ENCODE measurements at regions not wholly inside any gene's neighbourhood (a gene's known extent, or its start where the extent isn't known, plus 50 kb on each side); places are given as distances from the start of the nearest gene placed in this dataset.
A peak's percentile ranks its signal among the peaks of the same experiment; 100 is the strongest.
"Not testable (repeated sequence)": the region's sequence is repeated elsewhere in the genome, so short reads cannot be mapped to it uniquely, and the experiment has no call there.

DNA sequence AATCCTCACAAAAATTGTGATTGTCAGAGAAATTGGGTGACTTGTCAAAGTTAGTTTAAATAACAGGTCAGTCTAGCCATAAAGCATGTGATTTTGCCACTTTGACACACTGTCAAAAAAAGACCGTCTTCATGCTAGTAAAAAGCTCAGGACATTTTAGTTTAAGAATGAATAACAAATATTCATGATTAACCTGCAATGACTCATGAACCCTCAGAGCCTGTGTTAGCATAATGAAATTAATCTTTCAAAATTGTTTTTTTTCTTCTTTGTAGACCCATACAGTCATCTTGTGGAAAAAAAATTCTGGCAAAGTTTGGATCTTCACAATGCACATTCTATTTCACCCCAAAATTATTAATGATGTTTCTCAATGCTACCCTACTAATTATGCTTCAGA is 255.2 kb upstream of the POT1 start:
- DNase-seq (ENCODE audit: low read depth in 4 of 4, low spot score in 3 of 4): no peak

DNA sequence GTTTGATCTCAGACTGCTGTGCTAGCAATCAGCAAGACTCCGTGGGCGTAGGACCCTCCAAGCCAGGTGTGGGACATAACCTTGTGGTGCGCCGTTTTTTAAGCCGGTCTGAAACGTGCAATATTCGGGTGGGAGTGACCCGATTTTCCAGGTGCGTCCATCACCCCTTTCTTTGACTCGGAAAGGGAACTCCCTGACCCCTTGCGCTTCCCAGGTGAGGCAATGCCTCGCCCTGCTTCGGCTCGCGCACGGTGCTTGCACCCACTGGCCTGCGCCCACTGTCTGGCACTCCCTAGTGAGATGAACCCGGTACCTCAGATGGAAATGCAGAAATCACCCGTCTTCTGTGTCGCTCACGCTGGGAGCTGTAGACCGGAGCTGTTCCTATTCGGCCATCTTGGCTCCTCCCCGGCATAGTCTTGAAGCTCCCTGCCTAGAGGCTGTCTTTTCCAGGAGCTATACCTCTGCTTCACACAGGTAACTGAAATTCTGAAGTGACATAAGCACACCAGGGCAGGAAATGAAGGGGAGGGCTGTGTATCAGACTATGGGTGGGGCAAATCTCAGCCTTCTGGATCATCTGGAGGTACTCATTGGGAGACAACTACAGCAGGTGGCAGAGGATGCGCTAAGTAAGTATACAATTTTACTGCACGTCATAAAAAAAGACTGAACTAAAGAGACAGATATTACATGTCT is 252.1 kb upstream of the POT1 start:
- DNase-seq (ENCODE audit: low read depth in 4 of 4, low spot score in 3 of 4): not testable (repeated sequence)

DNA sequence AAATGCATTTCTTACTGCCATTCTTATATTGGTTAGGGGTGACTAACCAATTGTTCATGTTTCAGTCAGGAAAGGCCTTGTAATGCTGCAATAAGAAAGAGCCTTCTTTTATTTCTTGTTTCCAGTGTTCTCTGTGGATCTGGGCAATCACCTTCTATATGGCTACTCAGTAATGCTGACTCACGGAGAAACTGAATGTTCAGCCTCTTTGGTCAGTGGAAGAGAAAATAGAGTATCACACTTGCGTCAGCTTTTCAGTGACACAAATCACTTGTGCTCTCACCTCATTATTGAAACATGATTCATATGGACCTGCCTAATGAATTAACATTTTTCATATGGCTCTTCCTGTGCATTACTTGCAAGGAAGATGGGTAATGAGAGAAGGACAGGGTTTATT is 243.9 kb upstream of the POT1 start:
- DNase-seq (ENCODE audit: low read depth in 4 of 4, low spot score in 3 of 4): no peak

DNA sequence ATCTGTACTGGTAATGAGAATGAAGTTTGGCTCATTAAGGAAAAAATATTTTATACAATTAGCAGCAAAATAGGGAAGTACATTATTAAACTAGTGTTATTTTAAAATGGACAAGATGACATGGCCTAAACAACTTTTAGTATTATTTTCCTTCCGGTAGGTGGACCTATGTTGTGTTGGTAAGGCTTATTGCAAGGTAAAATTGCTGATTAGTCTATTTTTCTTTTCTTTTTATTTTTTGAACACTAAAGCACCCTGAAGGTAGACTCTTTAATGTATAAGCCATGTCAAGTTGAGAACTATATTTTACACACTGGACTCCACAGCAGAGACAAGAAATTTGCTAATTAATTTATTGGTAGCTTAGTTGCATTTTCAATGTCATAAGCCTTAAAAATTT is 239.5 kb upstream of the POT1 start:
- no peak for DNase-seq (ENCODE audit: low read depth in 4 of 4, low spot score in 3 of 4)

DNA sequence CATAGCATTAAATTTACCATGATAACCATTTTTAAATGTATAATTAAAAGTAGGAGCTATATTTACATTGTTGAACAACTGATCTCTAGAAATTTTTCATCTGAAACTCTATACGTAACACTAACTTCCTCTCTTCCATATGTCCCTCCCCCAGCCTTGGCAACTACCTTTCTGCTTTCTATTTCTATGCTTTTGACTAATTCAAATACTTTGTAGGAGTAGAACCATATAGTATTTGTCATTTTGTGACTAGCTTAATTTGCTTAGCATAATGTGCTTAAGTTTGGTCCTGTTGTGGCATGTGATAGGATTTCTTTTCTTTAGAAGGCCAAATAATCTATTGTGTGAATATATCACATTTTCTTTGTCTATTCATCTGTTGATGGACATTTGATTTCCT is 225.3 kb upstream of the POT1 start:
- DNase-seq (ENCODE audit: low read depth in 4 of 4, low spot score in 3 of 4): no peak

DNA sequence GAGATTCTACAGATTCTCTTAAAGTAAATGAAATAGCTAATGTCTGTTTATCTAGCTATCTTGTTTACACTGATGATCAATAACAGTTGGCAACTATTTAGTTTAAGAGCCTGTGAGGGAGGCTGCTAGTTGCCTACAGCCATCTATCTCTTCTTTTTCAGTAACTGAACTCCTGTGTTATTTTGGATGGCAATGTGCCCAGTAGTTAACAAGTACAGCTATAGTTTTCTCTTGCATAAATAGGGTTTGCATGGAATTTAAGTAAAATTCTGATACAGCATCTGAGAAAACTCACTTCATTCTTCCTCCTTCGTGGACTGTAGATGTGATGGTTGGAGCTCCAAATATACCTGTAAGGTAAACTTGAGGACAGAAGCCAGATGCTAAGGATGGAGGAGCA is 219.5 kb upstream of the POT1 start:
- DNase-seq (ENCODE audit: low read depth in 4 of 4, low spot score in 3 of 4): no peak

DNA sequence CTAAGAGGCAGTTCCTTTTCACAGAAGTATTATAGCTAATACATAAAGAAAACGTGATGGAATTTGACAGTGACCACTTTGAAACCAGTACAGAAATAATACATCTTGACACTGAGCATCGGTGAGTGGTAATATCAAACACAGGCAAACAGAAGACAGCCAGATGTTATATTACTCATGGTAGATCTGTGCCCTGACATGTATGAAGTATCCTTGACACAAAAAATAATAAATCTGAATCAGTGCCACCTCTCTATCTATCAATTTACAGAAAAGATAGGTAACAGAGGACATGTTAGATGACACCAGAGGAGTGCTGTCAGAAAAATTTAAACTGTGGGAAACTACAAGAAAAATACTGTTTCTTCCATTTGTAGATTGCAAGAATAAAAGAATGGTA is 217.4 kb upstream of the POT1 start:
- no peak for DNase-seq (ENCODE audit: low read depth in 4 of 4, low spot score in 3 of 4)

DNA sequence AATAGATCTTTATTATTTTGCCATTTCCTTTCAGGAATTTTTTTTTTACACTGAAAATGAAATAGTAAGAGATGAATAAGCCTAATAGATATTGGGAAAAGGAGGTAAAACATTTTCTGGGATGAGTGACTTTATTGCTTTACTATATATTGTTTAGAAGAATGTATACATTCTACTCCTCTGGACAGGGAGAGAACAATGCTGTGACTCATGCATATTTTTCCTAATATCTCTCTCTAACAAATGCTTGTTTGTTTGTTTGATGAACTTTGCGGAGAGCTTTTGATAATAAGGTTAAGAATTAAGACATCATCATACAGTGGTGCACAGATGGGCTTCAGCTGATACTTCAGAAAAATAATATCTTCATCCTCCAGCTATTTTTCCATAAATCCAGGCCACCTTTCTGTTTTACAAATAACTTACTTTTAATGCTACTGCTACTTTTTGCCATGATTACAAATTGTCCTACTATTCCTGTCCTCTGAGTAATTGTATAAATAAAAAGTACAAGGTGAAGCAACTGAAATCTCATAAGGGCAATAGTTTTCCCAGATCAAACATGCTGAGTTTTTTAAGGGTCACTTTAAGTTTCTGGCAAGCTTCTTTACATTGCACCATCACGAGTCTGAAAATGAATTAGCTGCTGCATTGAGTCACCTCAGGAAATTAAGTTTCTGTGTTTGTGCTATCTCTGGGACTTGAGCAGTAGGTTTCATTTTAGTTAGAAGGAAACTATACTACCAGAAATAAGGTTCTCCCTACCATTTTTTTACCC is 207.3 kb upstream of the POT1 start:
- DNase-seq (ENCODE audit: low read depth in 4 of 4, low spot score in 3 of 4): no peak

DNA sequence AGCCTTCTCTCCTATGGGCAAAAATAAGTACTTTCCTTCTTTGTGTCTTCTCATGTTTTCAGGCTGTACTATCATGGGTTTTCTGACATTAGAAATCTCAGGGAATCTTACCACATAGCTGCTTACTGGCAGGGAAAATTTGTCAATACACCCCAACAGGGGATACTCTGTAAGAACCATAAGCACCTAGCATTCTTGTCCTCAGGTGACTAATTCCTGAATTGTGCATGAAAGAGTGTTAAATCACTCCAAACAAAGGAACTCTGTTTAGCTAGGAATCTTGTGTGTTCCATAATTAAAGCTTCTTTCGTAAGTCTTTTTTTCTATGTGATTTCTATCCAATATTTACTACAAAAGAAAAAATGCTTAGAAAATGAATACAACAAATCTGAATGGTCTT is 206.7 kb upstream of the POT1 start:
- no peak for DNase-seq (ENCODE audit: low read depth in 4 of 4, low spot score in 3 of 4)

DNA sequence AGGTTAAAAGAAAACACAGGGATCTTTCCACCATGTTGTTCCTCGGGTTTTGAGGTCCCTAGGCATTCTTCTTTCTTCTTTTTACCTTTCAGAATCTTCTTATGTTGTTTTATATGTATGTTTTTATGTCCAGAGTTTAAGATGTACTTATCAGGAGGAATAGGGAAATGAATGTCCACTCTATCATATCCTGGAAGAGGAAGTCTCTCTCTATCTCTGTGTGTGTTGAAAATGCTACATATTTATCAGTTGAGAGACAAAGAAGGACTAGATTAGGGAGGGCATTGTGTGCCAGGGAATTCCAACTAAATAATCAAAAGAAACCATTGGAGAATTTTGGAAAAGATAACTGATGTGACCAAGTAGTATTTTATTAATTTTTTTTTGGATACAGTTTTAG is 200.5 kb upstream of the POT1 start:
- DNase-seq (ENCODE audit: low read depth in 4 of 4, low spot score in 3 of 4): no peak

DNA sequence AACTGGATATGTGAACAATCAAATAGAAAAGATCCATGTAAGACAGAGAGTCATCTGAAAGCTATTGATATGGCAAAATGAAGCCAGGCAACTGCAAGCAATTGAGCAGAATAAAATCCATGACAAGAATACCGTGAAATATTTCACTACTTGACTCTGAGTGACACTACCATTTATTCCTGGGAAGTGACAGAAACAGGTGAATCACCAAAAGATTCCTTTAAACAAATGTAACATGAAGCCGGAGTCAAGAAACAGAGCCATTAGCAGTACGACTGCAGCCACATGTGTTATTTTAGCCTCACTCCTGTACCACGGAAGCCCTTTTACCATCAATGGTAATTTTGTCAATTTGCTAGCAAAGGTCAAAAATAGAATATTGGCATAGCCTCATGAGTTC is 197.7 kb upstream of the POT1 start:
- no peak for DNase-seq (ENCODE audit: low read depth in 4 of 4, low spot score in 3 of 4)

DNA sequence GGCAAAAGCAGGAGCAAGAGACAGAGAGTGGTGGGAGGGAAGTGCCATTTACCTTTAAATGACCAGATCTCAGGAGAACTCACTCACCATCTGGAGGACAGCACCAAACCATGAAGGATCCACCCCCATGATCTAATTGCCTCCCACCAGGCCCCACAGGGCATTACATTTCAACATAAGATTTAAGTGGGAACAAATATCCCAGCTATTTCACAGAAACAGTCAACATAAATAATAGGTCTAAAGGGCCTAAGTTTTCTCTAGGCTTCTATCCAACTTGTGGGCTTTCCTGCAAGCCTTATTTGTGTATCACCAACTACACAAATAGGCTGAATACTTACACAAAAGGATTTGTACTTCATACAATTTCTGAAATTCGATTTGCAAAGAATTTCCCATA is 196.8 kb upstream of the POT1 start:
- DNase-seq (ENCODE audit: low read depth in 4 of 4, low spot score in 3 of 4): peak in 2 of 4 donors; percentile 4 to 7

DNA sequence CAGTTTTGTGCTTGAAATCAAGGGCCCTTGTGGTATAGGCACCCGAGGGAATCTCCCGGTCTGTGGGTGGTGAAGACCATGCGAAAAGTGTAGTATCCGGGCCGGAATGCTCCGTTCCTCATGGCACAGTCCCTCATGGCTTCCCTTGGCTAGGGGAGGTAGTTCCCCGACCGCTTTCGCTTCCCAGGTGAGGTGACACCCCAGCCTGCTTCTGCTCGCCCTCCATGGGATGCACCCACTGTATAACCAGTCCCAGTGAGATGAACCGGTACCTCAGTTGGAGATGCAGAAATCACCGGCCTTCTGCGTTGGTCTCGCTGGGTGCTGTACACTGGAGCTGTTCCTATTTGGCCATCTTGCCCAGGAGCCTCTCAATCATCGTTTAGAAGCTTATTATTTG is 195.7 kb upstream of the POT1 start:
- DNase-seq (ENCODE audit: low read depth in 4 of 4, low spot score in 3 of 4): no peak

DNA sequence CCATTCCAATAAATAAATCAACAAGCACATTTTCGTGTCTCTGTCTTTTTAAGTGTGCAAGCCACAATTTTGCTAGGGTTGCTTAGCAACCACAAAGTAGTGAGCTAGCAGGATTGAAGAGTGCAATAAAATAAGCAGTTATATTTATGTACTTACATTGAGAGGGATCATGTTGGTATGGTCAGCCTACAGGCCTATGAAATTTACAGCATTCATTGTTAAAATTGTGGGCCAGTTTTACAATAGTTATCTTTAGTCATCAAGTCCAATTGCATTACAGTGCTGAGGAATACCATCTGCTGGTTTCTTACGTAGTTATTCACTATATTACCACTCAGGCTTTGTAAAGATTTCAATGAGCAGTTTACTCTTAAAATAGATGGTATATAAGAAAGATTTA is 192.5 kb upstream of the POT1 start:
- DNase-seq (ENCODE audit: low read depth in 4 of 4, low spot score in 3 of 4): peak; percentile 16 to 33 (median 32)

DNA sequence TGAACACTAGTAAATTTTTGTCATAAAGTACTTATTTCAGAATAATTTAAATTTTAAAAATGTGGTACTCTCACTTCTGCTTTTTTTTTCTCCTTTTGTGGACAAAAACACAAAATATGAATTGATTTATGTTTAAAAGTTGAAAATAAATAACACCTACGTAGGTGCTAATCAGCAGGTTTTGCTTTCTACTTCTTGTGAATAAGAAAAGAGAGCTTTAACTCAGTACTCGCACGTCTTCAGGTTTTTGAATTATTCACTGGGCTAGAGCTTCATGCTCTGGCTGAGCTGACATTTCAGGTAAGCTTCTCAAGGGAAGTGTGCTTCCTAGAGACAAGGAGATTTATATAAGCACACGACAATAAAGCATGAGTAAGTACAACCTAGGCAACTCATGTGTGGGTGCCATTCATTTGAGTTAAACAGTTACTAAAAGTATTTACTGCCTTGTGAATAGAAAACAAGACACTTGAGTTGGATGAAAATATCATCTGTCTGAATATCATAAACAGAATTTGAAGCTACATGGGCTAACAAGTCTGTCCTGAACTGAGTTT is 190.0 kb upstream of the POT1 start:
- no peak for DNase-seq (ENCODE audit: low read depth in 4 of 4, low spot score in 3 of 4)

DNA sequence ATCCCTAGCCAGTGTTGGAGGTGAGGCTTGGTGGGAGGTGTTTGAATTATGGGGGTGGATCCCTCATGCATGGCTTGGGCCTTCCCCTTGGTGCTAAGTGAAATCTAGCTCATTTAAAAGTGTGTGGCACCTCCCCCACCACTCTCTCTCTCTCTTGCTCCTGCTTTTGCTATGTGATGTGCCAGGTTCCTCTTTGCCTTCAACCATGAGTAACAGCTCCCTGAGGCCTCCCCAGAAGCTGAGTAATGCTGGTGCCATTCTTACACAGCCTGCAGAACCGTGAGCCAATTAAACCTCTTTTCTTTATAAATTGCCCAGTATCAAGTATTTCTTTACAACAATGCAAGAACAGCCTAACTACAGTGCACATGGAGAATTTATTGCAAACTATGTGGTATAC is 188.8 kb upstream of the POT1 start:
- no peak for DNase-seq (ENCODE audit: low read depth in 4 of 4, low spot score in 3 of 4)

DNA sequence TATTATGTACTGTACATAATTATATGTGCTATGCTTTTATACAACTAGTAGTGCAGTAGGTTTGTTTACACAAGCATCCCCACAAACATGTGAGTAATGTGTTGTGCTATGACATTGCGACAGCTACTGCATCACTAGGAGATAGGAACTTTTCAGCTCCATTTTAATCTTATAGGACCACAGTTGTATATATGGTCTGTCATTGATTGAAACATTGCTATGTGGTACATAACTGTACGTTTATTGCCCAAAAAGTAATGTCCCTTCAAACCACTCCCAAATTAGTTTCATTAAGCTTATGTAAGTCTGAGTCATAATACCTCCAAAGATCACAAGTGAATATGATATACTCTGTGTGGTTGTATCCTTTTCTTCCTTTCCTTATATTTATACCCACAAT is 183.2 kb upstream of the POT1 start:
- DNase-seq (ENCODE audit: low read depth in 4 of 4, low spot score in 3 of 4): no peak

DNA sequence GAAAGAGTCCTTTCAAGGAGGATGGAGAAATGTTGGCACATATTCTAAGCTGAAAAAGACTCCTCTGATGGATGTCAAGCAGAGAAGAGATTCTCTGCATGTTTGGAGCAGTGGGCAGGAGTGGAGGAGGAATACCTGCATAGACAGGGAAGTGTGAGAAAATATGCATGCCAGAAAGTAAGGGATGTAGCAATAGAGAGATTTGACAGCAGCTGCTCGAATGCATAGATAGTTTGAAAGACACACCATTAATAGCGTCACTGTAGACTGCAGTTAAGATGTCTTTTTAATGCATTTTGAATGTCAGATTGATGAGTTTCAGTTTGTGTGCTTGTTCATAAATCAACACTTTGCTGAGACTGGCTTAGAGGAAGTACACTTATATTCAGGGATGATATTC is 169.9 kb upstream of the POT1 start:
- DNase-seq (ENCODE audit: low read depth in 4 of 4, low spot score in 3 of 4): no peak

DNA sequence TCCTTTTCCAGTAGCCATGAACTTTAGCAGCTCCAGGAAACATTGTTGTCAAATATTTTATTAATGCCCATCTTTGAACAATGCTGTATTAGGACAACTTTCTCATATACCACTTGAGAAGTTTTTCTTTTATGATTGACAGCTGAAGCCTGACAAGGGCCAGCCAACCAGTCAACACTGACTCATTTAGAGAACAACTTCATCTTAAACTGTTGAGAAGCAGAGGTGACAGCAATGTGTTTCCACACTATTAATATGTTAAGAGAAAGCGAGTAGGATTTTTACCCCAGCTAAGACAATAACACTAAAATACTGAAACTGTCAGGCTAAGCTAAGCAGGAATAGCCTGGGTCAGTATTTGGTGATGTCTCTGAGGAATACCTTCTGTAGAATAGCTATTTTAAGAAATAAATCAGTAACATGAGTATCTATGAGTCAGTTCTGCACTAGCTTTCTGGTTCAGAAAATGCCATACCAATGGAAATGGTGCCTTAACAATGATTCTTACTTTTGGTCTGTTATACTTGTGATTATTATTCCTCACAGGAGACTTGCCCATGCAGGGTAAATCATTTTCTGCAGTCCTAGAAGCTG is 168.8 kb upstream of the POT1 start:
- DNase-seq (ENCODE audit: low read depth in 4 of 4, low spot score in 3 of 4): no peak

DNA sequence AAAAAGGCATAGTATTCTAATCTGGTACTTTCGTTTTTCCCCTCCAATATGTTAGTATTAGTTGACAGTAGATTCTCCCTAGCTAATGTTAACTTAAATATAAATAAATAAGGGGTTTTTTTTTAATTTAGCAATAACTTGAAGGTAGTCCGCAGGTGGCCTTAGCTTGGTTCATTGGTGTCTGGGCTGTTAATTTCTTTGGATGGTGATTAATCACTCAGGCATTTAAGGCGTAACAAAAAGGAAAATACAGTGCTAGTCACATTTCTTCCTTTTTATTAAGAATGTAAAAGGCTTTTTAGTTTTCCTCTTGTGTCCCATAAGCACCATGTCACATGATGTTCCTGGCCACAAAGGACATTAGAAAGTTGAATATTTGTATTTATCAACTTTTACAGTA is 161.0 kb upstream of the POT1 start:
- DNase-seq (ENCODE audit: low read depth in 4 of 4, low spot score in 3 of 4): no peak

DNA sequence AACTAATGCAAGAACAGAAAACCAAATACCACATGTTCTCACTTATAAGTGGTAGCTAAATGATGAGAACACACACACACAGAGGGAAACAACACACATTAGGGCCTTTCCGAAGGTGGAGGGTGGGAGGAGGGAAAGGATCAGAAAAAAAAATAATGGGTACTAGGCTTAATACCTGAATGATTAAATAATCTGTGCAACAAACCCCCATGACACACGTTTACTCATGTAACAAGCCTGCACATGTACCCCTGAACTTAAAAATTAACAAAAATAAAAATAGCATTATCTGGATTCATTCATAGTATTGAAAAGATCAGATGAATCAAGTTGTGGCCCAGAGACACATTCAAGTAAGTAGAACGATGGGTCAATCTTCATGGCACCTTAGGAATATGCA is 159.5 kb upstream of the POT1 start:
- no peak for DNase-seq (ENCODE audit: low read depth in 4 of 4, low spot score in 3 of 4)

DNA sequence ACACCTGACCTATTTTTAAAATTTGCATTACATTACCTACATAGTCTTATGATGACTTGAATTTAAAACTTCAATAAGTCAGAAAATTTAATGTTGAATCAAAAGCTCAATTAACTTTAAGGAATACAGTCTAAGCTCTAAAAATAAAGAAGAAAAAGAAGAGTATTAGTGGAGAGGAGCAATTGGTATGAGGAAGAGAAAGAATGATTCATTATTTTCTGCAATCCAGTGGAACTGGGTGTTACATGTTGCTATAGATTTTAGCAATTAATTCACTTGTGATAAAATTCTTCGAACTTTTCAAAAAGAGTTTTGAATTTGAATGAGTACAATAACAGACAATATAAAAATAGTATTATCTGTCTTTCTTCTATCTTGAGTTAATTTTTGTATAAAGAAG is 158.9 kb upstream of the POT1 start:
- DNase-seq (ENCODE audit: low read depth in 4 of 4, low spot score in 3 of 4): no peak

Measured in left renal pelvis (tissue), 4 donors.